Stimulated activated CD8-positive, alpha-beta memory T cell treated with anti-CD3 and anti-CD28 coated beads, Interleukin-7, amount 100 ng/mL, for 48 hours (primary cell): ENCODE measurements at regions not wholly inside any gene's neighbourhood (a gene's known extent, or its start where the extent isn't known, plus 50 kb on each side); places are given as distances from the start of the nearest gene placed in this dataset.

ENCODE experiments used
- DNase-seq, 2 donors: peaks; one replicate each; pipeline ENCODE4 v3.0.0-alpha.2; 2020; ENCODE audit warnings: low read depth in 1 of 2; ENCODE audit errors: extremely low read depth in 1 of 2

DNA sequence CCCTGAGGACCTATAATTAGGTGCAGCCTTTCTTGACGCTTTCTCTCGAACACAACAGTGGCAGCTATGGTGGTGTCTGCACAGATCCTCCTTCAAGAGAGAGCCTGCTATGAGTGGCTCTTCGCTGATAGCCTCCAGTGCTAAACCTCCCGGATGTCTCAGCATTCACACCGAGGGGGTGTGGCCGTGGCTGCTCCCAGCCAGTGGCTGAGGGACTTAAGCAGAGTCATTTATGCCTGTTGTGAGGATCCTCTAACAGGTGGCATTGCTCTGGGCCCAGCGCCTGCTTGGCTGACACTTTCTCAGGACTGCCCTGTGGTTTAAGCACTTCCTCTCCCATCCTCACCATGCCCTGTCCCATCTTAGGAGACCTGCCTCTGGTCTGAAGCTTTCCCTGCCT, 592.0 kb upstream of the LRRTM1 start:
- DNase-seq = no peak

DNA sequence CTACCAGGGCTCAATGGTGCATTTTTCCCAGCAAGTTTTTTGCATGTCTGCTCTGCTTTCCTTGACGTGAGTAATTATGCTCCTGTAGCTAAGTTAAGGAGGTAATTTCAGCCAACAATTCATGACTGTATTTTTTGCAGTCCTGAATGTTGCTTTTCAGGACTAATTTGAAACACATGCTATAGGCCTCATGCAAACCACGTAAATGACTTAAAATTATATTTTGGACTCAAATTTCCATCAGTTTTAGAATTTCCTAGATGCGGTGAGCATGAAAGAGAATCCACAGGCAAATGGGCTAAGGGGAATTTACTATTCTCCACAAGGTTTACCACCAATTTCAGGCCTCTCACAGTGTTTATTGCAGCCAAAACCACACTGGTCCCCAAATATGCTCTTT, 589.9 kb upstream of the LRRTM1 start:
- no peak for DNase-seq

DNA sequence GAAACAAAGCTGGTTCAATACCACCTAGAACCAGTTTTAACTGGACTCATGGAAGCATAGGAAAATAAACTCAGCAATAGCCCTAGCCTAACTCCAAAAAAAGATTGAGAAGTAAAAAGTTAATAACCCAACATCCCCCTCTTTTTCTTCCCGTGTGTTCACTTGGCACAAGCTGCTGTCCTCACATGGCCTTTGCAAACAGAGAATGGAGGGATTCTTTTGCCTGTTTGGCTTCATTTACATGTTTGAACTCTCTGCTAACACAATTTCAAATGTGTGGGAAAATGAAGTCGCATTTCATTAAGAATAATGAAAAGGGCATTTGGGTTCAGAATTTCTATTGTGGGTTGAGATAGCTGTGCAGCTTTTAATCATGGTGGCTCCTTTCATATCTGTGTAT, 589.2 kb upstream of the LRRTM1 start:
- DNase-seq = no peak

DNA sequence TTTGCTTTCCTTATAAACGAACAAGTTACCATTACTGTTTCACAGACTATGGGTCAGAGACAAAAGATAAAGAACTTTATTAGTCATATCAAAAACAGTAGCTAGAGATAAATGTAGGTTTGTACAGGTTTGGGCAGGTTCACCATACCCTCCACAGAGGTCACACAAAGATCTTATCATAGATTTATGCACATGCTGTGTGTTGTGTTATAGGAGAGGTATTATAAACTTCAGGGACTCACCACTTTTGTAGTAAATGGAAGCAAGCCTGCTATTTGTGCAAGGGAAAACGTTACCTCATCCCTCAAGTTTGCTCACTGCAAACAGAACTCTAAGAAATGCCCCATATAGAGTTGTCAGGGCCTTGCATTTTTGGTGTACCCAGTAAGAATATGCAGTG, 584.5 kb upstream of the LRRTM1 start:
- no peak for DNase-seq

DNA sequence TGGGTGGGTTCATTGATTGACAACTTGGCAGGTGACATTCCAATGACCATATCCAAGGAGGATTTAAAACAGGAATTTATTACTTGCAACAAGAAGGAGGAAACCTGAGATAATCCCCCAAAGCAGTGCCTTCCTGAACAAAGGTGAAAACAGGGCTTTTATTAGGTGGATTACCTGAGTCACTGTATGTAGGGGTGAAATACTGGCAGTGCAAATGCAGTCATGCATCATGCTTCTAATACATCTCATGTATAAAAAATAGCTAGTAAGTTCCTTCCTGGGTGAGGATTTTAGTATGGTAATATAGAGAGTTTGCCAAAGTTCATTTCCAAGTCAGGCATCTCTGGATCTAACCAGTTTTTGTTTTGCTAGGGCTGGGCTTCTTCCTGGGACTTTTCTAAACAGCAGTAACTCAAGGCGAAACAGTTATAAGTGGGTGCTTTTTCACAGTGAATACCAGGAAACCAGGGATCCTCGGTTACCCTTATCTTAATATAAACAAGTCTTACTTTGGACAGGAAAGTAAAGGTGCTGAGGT, 583.4 kb upstream of the LRRTM1 start:
- no peak for DNase-seq

DNA sequence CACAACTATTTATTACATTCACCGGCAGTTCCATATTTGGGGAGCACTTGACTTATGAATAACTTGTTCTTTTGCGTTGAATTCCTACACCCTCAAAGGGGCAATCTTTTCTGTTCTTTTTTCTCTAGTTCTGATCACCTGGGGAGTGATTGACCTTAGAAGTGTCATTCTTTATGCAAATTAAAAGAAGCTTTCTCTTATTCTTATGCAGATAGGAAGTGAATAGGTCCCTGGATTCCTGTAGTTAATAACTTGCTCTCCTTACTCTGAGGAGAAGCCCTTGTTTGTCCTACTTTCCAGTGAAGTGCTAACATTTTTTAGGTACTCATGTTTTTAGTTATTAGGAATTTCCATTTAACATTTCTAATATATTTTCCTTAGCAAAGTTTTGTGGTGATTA, 569.8 kb upstream of the LRRTM1 start:
- DNase-seq = no peak

DNA sequence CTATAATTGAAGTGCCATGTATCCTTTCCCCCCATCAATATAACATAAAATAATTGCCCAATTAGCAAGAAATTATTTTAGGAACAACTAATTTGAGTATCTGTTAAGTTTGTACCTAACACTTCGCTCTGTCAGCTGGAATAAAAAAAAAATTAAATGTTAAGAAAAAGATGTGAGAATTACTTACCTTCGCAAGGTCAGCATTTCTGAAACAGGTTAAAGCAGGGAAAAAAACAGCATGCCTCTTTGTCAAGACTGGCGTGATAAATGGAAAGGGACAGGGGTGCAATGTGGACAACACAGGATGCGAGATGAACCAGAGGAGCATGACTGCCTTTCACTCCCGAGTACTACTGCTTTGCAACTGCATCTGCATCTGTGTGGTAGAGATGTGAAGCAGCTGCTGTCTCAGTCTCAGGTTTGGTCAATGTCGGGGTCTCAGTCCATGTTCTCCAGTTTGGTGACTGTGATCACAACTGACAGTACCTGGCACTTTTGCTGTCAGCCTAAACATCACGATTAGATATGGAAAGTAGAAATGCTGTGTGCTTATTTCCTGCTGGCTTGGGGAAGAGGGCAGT, 565.4 kb upstream of the LRRTM1 start:
- no peak for DNase-seq

DNA sequence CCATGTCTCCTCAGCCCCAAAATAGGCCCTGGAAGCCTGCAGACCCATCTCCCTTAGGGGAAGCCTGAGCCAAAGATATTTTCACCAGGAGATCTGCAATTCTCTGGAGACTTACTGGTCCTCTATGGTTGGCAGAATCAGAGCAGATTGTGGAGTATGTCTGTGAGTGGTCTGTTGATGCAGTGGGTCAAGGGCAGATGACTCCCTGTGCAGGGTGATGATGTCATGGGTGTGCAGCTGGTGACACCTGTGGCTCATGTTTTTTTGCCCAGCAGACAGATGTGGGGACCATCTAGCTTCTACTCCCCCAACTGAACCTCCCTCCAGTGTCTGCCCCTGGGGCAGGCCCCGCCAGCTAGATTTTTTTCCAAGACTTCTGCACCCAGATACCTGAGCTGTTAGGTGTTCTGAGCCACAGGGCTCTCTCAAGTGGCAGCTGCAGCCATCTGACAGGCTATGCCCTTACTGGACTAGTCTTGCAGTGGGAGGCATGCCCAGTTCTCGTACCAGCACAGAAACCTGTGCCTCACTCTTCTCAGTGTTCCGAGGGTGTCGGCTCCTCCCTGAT, 558.7 kb upstream of the LRRTM1 start:
- no peak for DNase-seq

DNA sequence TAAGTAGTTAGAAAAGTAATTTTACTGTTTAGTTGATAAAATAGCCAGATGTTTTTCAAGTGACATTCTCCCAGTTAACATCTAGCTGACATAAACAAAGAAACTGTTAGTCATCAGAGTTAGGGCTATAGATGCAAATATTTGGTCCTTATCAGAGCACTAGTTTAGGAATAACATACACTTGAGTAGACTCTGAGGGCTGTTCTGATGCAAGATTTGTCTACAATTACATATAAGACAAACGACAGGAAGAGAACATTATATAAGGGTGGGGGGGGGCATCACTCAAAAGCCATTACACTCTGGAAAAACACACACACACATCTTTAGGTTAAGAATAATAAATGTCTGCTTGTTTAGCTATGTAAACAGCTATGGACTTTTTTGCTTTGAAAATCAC, 554.4 kb upstream of the LRRTM1 start:
- no peak for DNase-seq

DNA sequence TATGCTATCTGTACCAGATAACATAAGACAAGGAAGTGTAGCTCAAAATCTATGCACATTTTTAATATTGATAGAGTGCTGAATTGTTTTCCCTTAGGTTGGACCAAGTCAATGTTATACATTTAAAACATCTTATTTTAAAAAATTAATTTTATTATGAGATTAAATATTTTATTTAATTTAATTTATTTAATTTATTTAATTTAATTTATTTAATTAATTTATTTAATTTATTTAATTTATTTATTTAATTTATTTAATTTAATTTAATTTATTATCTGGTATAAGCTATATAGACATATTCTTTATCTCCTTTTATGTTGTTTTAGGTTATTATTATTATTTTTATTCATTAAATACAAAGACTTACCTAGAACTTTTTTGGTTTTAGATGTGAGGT, 551.7 kb upstream of the LRRTM1 start:
- DNase-seq = no peak

DNA sequence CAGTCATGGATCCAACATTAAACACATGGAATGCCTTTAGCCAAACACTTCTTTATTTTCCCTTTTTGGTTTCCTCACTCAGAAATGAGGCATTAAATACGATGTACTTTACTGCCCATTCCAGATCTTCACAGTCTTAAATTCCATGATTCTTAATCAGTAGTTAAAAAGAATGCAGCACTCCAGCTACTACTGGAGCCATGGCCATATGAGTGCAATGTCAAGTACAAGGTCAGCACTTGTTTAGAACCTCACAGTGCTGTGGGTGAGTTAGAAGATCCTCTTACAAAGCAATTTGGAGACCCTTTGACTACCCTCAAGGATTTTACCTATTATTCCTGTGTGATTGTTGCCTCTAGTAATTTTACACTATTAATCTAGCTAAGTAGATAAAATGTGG, 550.3 kb upstream of the LRRTM1 start:
- DNase-seq = no peak

DNA sequence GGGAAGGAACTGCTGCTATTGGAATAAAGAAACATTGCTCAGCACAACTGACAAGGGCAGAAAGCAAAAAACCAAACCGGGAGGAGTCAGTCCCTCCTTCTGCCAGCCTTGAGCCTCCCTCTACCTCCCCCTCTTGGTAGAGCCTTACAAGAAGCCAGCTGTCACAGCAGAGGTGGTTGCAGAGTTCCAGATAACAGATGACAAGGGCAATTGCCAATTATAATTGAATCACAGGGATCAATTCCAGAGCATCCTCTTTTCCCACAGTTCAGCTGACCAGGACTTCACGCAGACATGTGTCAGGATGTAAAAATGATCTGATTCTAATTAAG, 548.2 kb upstream of the LRRTM1 start:
- no peak for DNase-seq

DNA sequence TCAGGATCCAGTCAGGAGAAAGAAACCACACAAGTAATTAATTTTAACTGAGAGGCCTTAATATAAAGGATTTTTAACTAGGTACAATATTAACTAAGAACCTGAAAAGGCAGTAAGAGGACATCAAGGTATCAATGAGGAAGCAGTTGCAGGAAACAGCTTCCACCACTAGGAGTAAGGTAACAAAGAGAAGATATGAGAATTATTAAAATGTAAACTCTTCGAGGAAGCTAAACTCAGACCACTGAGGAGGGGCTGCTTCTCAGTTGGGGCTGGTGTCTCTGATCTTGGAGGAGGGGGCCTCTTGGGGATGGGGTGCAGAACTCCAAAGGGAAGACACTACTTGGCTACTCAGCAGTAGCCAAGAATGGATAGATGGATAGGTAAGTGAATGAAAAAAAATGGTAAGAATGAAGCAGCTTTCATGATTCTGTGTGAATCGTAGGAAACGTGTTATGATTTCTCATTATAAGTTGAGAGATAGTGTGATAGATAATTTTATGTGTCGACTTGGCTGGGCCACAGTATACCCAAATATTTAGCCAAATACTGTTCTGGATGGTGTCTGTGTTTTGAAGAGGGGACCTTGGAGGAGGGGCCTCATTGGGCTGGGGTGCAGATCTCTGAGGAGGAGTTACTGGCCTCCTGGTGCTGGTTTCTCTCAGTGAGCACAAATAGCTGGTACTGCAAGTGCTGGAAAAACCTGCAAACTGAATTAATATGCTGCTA, 547.7 kb upstream of the LRRTM1 start:
- DNase-seq = no peak

DNA sequence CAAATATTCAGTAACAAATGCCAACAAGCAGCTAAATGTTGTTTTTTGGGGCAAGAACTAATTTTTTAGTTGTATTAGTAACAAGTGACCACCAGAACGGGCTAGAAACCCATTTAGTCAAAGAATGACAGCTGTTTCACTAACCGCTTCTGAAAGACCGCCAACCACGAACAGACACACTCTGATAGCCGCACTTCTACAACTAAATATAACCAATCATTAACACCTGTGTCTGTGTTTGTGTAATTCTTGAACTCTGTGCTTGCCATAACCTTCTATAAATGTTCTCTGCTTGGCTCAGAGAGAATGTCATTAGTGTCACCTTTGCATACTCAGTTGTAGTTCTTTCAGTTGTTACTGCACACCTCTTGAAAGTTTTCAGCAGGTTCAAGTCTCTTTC, 526.3 kb upstream of the LRRTM1 start:
- no peak for DNase-seq

DNA sequence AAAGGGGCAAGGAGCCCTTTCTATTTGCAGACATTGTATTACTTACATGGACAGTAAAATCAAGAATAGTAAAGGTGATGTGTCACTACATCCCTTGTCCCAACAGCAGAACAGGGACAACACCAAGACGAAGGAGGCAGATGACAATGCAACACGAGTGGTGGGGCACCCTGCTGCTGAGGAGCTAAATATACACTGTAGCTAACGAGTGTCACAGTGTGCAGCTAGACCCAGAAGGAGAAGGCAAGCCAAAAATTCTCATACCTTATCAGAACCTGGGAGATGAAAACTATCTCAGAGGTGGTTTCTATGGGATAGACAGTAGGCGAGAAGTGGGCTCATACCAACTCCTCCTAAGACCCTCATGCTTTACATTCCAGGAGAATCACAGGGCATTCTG, 518.4 kb upstream of the LRRTM1 start:
- no peak for DNase-seq

DNA sequence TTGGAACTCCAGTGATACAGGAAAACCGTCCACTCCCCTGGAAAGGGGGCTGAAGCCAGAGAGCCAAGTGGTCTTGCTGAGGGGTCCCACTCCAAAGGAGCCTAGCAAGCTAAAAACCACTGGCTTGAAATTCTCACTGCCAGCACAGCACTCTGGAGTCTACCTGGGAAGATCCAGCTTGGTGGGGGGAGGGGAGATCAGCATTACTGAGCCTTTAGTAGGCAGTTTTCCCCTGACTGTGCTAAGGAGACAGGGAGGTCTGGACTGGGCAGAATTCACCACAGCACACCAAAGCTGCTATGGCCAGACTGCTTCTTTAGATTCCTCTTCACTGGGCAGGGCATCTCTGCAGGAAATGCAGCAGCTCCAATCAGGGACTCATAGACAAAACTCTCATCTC, 510.7 kb upstream of the LRRTM1 start:
- no peak for DNase-seq

DNA sequence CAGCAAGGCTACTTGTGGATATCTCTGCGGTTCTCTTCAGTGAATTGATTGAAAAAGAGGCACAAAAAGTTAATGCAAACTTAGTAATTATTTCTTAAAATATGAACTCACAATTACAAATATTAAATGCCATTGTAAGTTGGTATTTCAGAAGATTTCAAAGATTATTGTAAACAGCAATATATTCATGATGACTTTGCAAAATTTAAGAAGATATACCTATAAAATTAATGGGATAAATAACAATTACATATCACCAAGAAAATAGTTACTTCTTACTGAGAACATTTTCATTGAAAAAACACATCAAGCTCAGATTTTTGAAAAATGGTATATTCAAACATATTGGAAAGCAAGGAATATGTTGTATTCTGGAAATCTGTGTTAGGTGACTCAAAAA, 482.0 kb upstream of the LRRTM1 start:
- DNase-seq = no peak

DNA sequence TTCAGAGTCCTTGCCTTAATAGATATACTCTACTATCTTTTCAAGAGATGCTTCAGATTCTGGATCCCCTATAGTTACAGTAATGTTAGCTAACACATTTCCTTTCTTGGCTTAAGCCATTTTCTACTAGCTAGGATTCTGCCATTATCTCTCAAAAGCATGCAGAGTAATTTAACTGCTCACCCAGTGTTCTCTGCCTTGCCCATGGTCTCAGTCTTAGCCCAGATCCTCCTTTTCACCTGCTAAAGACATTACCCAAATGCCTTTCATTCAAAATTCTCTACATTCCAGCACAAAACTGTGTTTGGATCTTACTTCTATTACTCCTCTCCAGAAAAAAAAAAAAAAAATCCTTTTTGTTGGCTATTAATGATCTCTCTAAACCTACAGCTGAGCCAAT, 474.2 kb upstream of the LRRTM1 start:
- DNase-seq = no peak

DNA sequence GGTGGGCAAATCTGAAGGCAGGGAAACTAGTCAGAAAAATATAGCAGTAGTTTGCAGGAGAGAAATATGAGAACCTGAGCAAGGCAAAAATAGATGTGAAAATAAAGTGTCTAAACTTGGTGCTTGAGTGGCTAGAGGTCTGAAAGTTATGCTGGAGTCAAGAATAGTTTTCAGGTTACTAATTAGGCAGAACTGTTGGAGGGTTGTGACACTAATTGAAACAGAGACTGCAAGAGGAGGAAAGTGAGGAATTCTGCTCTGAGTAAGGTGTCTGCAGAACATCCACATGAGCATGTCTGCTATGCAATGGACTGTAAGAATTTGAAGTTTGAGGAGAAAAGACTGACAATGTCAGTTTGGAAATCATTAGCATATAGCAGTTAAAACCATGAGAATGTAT, 444.0 kb upstream of the LRRTM1 start:
- DNase-seq = no peak

DNA sequence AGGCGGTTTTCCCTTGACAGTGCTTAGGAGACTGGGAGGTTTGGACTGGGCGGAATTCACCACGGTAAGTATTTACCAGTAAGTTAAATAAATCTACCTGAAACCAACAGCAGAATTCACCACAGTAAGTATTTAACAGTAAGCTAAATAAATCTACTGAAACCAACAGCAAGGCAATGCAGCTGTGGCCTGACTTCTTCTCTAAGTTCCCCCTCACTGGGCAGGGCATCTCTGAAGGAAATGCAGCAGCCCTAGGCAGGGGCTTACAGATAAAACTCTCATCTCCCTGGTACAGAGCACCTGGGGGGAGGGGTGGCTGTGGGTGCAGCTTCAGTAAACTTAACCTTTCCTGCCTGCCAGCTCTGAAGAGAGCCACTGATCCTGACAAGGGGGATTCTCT, 432.5 kb upstream of the LRRTM1 start:
- DNase-seq = no peak

DNA sequence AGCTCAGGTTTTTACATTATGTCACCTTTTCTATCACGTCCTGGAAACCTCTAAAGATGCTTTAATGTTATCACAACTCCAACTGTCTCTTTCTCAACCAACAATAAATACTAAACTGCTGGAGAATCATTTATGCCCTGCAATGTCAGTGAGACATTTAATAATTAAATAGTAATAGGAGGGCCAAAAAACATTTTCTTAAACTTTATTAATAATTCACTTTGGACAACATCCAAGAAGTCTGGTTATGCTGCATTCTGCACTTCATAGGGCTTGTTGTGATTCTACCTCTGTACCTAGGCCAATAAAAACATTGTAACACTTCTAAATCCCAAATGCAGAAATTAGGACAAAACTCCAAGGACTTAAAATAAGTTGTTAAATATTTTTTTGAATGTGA, 420.4 kb upstream of the LRRTM1 start:
- DNase-seq = no peak

DNA sequence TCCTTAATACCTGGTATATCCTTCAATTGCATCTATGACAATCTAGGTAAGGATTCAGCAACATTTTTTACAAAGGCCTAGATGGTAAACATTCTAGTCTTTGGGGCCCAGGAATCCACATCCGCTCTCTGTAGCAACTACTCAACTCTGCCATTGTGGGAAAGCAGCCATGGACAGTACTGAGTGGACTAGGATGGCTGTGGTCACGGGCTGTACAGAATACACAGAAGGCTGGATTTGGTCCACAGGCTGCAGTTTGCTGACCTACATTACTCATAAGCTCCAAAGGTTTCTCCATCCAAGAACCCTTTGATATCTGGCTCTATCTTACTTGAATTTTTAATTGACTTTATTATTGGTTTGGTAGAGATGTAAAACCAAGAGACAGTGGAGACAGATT, 418.3 kb upstream of the LRRTM1 start:
- no peak for DNase-seq

DNA sequence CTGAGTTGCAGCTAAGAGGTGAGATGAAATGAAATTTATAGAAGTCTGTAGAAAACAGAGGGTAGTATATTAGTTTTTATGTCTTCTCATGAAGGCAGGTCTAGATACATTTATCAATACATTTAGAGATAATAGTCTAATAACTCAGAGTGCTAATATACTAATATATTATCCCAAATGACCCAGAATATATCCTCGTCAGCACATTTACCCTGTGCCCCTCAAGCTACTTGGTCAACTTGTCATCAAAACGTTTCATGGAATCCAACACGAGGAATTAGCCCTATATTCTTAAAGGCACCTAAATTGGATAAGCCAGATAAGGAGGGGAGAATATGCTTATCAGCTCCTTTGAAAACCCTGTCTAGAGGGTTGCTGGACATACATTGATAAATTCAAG, 415.1 kb upstream of the LRRTM1 start:
- no peak for DNase-seq
